ENCODE measurements at regions not wholly inside any gene's neighbourhood (a gene's known extent, or its start where the extent isn't known, plus 50 kb on each side); places are given as distances from the start of the nearest gene placed in this dataset. TPM values are rescaled to one million over a fixed set of nuclear protein-coding genes. Genes with fewer than 3 reads are reported as not detected.
A peak's percentile ranks its signal among the peaks of the same experiment; 100 is the strongest.

DNA sequence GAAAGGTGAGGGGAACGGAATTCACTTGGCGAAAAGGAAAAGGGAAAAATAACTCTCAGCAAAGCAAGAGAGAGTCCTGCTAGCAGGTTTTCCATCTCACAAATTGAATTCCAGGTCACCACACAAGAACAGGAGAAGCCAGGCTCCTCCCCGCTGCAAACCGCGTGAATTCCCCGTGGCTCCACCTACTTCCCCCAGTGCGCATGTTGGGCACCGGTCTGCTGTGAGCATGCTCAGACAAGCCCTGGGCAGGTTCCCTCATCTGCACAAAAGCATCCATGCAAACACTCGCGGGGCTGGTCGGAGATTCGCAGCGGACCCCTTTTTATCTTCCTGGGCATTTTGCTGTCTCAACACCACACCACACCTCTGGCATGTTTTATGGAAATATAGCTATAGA is 58.5 kb upstream of the S1PR3 start:
- H3K4me1 Mint-ChIP-seq, result peaks cover 0 to 5% (median 2%) of the 10 kb centered on the region in 4 donors
- peaks cover 0 to 6% (median 5%) of the 10 kb centered on the region in 3 donors for H3K36me3 Mint-ChIP-seq
- DNase-seq (no peak), ATAC-seq (no peak)
- no peak overlapping the region for H3K27ac Mint-ChIP-seq
- H3K9me3 Mint-ChIP-seq, result peaks cover 0 to 12% (median 6%) of the 10 kb centered on the region in 9 donors
- POLR2A ChIA-PET, result interaction anchor here (0.7 kb wide), 1 partner anchor 25 kb away, joined by 4 read pairs; no protein-coding TSS in a partner anchor
- H3K4me3 Mint-ChIP-seq, result no peak overlapping the region
- H3K27me3 Mint-ChIP-seq, result peaks cover 0 to 23% (median 13%) of the 10 kb centered on the region in 5 donors

DNA sequence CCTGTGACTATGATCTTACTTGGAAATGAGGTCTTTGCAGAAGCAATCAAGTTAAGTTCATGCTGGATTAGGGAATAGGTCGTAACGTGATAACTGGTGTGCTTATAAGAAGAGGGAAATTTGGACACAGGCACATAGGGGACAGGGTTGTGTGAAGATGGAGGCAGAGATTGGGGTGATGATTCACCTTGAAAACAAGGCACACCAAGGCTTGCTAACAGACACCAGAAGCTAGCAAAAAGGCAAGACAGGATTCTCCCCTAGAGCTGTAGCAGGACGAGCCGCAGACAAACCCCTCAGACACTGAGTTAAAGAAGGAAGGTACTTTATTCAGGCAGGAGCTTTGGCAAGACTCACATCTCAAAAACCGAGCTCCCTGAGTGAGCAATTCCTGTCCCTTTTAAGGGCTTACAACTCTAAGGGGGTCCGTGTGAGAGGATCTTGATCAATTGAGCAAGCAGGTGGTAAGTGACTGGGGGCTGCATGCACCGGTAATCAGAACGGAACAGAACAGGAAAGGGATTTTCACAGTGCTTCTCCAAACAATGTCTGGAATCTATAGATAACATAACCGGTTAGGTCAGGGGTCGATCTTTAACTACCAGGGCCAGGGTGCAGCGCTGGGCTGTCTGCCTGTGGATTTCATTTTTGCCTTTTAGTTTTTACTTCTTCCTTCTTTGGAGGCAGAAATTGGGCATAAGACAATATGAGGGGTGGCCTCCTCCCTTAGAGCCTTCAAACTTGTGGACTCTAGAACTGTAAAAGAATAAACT is 57.5 kb upstream of the S1PR3 start:
- H3K4me3 Mint-ChIP-seq, result no peak overlapping the region
- no peak overlapping the region for H3K27ac Mint-ChIP-seq
- ATAC-seq, result no peak
- H3K27me3 Mint-ChIP-seq, result peaks cover 0 to 23% (median 13%) of the 10 kb centered on the region in 5 donors
- H3K4me1 Mint-ChIP-seq, result peaks cover 0 to 4% (median 1%) of the 10 kb centered on the region in 4 donors
- H3K36me3 Mint-ChIP-seq, result peaks cover 0 to 6% (median 5%) of the 10 kb centered on the region in 3 donors
- DNase-seq, result no peak
- POLR2A ChIA-PET, result no interaction called here
- peaks cover 0 to 12% (median 6%) of the 10 kb centered on the region in 9 donors for H3K9me3 Mint-ChIP-seq

DNA sequence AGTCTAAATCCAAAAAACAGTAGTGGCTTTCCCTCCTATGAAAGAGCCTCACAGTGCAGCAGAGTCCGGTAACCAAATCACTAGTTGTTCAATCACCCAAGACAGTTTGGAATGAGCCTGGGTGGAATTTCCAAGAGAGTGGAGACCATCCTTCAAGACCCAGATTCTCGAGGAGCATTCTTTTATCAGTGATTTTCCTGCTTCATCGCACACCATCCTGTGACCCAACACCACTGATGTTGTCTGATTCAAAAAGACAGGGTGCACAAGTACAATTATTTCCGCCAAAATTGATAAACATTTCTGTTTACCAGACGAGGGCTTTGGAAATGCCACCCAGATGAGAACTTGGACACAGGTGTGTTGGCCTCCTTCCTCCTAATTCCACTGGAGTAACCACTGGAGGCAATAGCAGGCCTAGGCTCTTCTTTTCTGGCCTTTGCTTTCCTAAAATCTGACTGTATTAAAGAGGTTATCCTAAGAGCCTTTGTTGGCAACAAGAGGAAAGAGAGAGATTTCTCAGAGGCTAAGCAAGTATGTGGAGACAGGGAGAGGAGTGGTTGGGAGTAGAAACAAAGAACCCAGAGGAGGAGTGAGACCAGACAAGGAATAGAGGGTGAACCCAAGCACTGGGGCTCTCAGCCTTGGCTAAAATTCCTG is 56.3 kb upstream of the S1PR3 start:
- POLR2A ChIA-PET, result no interaction called here
- peaks cover 0 to 23% (median 13%) of the 10 kb centered on the region in 5 donors for H3K27me3 Mint-ChIP-seq
- H3K27ac Mint-ChIP-seq, result peak overlapping the region in 1 of 10 donors; percentile 9
- peaks cover 0 to 18% (median 6%) of the 10 kb centered on the region in 9 donors for H3K9me3 Mint-ChIP-seq
- H3K4me1 Mint-ChIP-seq, result peaks cover 0 to 4% (median 1%) of the 10 kb centered on the region in 4 donors
- H3K36me3 Mint-ChIP-seq, result peaks cover 0 to 11% (median 5%) of the 10 kb centered on the region in 3 donors
- H3K4me3 Mint-ChIP-seq, result no peak overlapping the region
- ATAC-seq (no peak), DNase-seq (no peak)

DNA sequence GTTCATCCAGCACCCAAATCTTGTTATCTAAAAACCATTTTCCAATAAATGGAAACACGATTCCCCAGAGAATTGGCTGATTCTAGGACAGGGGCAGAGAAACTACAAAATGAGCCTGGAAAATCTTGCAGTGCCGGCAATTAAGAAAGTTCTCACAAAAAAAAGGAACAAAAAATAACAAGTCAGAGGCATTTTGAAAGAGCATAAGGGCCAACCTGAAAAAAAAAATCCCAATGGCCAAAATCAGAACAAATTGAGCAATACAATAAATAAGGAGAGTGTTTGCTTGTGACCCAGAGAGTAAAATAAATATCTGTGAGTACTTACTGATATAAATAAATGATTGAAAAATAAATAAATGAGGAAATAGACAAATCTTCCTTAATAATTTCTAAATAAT is 55.1 kb upstream of the S1PR3 start:
- Mint-ChIP-seq H3K27me3 (peaks cover 0 to 23% (median 13%) of the 10 kb centered on the region in 5 donors), H3K36me3 (peaks cover 0 to 14% (median 0%) of the 10 kb centered on the region in 3 donors), H3K4me3 (no peak overlapping the region), H3K27ac (no peak overlapping the region), H3K4me1 (peaks cover 0 to 4% (median 1%) of the 10 kb centered on the region in 4 donors), H3K9me3 (peaks cover 0 to 17% (median under 1%) of the 10 kb centered on the region in 9 donors)
- no peak for ATAC-seq
- no peak for DNase-seq
- POLR2A ChIA-PET, result no interaction called here

DNA sequence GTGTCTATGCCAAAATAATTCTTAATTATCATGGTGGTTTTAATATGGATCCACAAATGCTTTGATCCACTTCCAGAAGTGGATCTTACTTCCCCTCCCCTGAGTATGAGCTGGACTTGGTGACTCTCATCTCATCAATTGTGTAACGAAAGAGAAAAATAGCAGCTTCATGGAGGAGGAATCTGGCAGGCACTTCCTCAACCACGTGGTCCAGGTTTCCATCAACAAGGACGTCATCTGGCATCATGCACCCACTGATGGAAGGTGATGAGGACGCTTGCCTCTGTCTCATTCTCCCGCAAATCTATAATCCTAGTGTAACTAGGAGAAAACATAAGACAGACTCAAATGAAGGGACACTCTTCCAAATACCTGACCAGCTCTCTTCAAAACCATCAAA is 54.6 kb upstream of the S1PR3 start:
- peaks cover 0 to 23% (median 13%) of the 10 kb centered on the region in 5 donors for H3K27me3 Mint-ChIP-seq
- no peak overlapping the region for H3K27ac Mint-ChIP-seq
- peaks cover 0 to 17% (median 0%) of the 10 kb centered on the region in 9 donors for H3K9me3 Mint-ChIP-seq
- POLR2A ChIA-PET, result no interaction called here
- peaks cover 0 to 4% (median 1%) of the 10 kb centered on the region in 4 donors for H3K4me1 Mint-ChIP-seq
- ATAC-seq (no peak), DNase-seq (no peak)
- peaks cover 0 to 14% (median 0%) of the 10 kb centered on the region in 3 donors for H3K36me3 Mint-ChIP-seq
- H3K4me3 Mint-ChIP-seq, result no peak overlapping the region

DNA sequence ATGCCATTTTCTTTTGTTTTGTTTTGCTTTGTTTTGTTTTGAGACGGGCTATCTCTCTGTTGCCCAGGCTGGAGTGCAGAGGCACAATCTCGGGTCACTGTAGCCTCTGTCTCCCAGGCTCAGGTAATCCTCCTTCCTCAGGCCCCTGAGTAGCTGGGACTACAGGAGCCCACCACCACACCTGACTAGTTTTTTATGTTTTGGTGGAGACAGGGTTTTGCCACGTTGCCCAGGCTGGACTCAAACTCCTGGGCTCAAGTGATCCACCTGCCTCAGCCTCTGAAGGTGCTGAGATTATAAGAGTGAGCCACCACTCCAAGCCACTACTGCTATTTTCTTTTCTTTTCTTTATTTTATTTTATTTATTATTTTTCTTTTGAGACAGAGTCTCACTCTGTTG is 54.0 kb upstream of the S1PR3 start:
- Mint-ChIP-seq H3K9me3 (peaks cover 0 to 17% (median 0%) of the 10 kb centered on the region in 9 donors), H3K27me3 (peaks cover 0 to 18% (median 13%) of the 10 kb centered on the region in 5 donors), H3K36me3 (peaks cover 0 to 14% (median 0%) of the 10 kb centered on the region in 3 donors), H3K27ac (no peak overlapping the region), H3K4me1 (peaks cover 0 to 4% (median 1%) of the 10 kb centered on the region in 4 donors), H3K4me3 (no peak overlapping the region)
- DNase-seq (no peak), ATAC-seq (no peak)
- POLR2A ChIA-PET, result no interaction called here

DNA sequence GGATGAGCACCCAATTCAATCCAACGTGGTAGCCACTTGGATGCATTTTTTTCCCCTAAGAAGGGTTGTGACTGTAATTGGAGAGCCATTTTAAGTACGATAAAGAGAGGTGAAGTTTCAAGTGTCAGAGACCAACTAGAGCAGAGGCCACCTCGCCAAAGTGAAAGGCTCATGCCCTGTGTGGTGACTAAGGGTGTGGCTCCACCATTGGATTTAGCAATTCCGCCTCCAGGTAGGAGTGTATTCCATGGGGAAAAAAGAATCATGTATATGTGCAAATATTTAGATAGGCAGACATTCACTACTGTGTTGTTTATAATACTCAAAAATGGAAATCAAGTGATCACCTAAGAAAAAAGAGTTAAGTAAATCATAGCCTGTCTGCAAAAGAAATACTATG is 53.1 kb upstream of the S1PR3 start:
- peaks cover 0 to 17% (median 0%) of the 10 kb centered on the region in 9 donors for H3K9me3 Mint-ChIP-seq
- no peak for ATAC-seq
- peaks cover 0 to 6% (median 1%) of the 10 kb centered on the region in 4 donors for H3K4me1 Mint-ChIP-seq
- H3K36me3 Mint-ChIP-seq, result peaks cover 0 to 14% (median 0%) of the 10 kb centered on the region in 3 donors
- H3K27me3 Mint-ChIP-seq, result peaks cover 0 to 14% (median 9%) of the 10 kb centered on the region in 5 donors
- H3K27ac Mint-ChIP-seq, result no peak overlapping the region
- no peak overlapping the region for H3K4me3 Mint-ChIP-seq
- DNase-seq, result no peak
- POLR2A ChIA-PET, result no interaction called here

Small RNAs in the stretch of these regions (microRNA-seq; reads per million reads assigned to microRNA genes)
- not detected for gene MIR4289 (ENCODE audit: borderline microRNAs expressed)

Data from naive thymus-derived CD8-positive, alpha-beta T cell (primary cell).